GM21423 (cell line): ENCODE measurements at regions not wholly inside any gene's neighbourhood (a gene's known extent, or its start where the extent isn't known, plus 50 kb on each side); places are given as distances from the start of the nearest gene placed in this dataset.
"Not testable (repeated sequence)": the region's sequence is repeated elsewhere in the genome, so short reads cannot be mapped to it uniquely, and the experiment has no call there.

Experiments used
- ATAC-seq: cut with Tn5 transposase; IDR thresholded peaks from one replicate; pipeline ENCODE4 v1.9.1; 2021; ENCODE audit warnings: mild to moderate bottlenecking, moderate library complexity; ENCODE audit not compliant: unreplicated experiment

DNA sequence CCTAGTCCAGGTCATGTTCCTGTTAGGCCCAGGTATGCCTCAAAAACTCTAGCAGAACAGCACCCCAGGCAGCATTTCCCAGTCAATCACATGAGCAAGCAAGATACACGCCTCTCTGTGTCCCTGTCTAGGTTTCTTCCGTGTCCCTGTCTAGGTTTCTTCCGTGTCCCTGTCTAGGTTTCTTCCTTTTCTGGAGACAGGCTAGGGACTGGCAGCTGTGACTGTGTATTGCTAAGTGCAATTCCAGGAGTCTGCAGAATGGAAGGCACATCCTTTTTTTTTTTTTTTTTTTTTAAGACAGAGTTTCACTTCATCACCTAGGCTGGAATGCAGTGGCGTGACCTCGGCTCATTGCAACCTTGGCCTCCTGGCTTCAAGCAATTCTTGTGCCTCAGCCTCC lies 77.6 kb downstream of the SETD4 start:
- no peak for ATAC-seq

DNA sequence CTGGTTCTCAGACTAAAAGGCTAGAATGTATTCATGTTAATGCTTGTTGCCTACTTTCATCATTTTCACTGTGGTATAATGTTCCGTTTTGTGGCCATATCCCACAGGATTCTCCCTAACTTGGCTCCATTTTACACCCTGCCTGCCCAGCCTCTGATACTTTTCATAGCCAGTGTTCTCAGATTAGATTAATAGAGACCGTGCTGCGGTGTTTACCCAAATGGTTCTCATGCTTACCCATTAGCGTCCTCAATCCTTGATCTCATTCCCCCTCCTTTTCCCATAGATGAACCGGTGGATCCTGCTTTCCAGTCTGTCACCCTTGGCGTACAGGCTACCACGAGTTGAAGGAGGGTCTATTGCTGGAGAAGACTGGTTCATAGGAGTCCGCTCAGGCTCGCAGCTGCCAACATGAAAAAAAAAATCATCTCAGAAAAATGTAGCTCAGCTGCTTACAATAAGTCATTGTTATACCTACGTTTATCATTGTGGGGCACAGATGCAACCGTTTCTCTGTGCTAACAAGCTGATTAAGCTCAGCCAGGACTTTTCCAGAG lies 78.7 kb downstream of the SETD4 start:
- no peak for ATAC-seq

- no peak for ATAC-seq
Measured at GRCh38 chr21:35980821-35981220, 79.5 kb downstream of the SETD4 start.

- ATAC-seq, result not testable (repeated sequence)
Measured at GRCh38 chr21:35977860-35978259, 82.5 kb downstream of the SETD4 start.

GRCh38 chr21:35976929-35977328 lies 83.4 kb downstream of the SETD4 start:
- ATAC-seq, result no peak

DNA sequence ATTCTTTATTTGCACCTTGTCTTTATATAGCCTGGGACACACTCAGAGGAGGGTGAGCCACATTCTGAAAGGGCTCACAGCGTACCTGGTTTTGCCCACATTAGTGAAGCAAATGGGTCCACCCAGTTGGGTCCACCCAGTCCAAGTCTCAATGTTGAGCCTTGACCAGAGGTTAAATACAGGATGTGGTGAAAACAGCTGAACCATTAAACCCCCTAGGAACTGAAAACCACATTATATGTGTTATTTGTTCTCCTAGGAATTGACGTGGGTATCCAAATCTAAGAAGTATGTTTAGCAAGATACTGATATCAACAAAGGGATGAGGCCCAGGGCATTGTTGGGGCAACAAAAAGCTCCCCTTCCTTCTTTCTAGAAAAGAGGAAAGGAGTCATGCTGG lies 83.8 kb downstream of the SETD4 start:
- no peak for ATAC-seq

DNA sequence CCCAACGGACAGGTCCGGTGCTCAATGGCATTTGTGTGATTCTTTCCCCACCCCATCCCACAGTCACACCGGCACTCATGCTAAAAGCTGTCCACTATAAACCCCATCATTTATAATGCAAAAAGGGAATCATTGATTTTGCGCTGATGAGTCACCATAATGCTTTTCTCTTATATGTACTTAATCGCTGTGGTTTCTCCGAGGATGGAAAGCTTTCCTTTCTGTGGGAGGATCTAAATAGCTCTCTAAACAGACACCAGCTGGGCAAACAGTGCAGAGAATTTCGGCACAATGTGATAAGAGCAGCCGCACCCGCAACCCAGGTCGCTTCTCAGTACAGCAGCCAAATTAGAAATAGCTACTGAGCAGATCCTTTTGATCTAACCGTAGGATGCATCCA lies 85.6 kb downstream of the SETD4 start:
- ATAC-seq, result no peak

DNA sequence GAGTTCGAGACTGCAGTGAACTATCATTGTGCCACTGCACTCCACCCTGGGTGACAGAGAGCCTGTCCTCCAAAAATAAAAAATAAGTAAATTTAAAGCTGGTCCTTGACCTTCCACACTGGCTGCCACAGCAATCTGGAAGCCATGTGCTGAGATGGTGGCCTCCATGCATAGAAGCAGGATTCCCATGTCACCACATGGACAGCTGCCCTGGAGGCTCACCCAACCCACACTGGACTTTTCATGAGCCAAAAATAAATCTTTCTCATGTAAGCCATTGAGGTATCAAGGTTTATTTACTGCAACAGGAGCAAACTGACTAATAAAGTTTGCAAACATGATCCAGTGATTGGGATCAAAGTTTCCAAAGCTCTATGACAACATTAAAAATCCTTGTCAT lies 88.5 kb downstream of the SETD4 start:
- ATAC-seq, result no peak

GRCh38 chr21:35969281-35969680 lies 91.0 kb downstream of the SETD4 start:
- no peak for ATAC-seq

DNA sequence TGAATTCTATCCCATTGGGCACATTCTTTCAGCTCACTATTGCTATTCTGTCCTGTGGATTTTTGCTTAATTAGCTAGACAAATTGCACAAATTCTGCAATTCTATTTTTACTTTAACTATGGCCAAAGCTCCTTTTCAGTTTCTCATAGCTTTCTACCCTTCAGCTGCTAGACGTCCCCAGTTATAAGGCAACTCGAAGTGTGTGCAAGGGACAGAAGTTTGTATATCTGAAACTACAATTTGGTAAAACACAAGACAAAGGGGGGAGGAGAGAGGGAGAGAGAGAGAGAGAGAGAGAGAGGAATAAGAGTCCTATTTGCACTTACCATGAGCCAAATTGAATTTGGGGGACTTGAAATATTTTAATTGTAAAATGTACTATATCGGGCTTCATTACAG lies 91.8 kb downstream of the SETD4 start:
- ATAC-seq, result no peak

GRCh38 chr21:35965699-35966098 lies 94.6 kb downstream of the SETD4 start:
- no peak for ATAC-seq

- no peak for ATAC-seq
Measured at GRCh38 chr21:35963920-35964451, 96.3 kb downstream of the SETD4 start.

DNA sequence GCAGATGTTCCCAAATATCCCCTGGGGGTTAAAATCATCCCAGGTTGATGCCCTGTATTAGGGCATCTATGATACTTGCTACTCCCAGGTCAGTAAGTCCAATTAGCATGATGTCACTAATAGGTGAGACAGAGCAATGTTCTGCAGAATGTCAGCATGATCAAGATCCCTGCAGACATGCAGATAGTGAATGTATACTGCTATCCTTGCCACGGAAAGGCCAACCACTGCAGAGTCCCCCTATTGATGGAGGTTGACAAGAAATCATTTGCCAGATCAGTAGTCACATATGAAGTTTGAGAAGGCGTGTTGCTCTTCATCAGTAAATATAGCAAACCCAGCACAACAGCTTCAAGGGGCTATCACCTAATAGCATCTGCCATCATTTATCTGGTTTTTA lies 97.4 kb downstream of the SETD4 start:
- no peak for ATAC-seq

DNA sequence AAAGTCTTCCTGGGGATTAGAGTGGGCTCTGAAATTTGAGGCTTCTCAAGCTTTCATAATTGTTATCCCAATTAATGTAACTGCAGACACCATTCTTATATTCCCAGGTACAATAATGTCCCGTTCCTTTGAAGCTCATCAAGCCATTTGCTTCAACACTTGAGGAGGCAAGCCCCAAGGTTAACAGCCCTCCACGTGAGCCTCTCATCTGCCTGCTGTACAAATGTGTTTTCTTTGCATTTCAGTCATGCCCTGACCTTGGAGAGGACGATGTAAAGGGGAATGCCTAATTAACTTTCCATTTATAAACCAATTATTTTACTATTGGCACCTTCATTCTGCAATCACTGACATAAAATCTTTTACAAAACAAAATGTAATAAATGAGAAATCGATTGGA lies 106.3 kb downstream of the SETD4 start:
- ATAC-seq, result no peak

DNA sequence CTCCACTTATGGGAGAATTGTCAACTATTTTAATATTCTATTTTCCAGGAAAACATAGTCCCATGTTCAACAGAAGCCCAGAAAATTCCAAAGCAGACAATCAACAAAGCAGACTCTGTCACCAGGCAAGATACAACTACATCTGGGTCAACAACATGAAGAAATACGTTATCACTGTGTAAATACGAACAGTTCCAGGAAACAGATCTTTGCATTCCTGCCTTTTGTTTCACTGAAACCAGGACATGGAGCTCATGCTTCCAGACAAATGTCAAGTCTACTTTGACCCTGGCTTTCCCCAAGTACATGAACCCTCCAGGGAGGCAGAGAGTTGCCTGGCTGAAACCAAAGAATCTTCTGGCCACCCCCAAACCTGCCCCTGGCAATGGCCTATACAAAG lies 106.7 kb downstream of the SETD4 start:
- no peak for ATAC-seq

- no peak for ATAC-seq
Measured at GRCh38 chr21:35952651-35953340, 107.5 kb downstream of the SETD4 start.

GRCh38 chr21:35948982-35949381 lies 111.3 kb downstream of the SETD4 start:
- ATAC-seq, result no peak

DNA sequence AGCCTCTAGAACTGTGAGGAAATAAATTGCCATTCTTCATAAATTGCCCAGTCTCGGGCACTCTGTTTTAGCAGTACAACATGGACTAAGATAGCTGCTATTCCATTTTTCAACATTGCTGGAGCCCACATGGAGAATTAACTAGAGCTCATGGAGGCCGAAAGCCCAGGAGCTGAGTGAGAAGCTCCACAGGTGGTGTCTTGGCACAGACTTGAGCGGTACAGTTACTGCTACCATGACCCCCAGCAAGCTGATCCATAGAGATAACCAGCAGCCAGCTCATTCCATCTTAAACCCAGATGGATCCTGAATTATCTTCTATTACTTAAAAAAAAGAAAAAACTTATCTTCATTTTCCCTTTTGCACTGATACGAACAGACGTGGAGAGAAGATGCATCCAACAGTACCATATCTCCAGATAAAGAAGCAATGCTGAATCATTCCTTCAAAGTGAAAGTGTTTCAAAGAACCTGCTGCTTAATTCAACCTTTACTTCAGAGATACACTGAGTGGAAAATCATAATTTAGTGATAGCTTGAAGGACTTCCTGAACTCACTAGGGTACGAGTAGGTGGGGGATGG lies 115.1 kb downstream of the SETD4 start:
- ATAC-seq, result no peak

GRCh38 chr21:35943752-35944151 lies 116.6 kb downstream of the SETD4 start:
- no peak for ATAC-seq

GRCh38 chr21:35942211-35943144 lies 117.8 kb downstream of the SETD4 start:
- ATAC-seq, result no peak
